Bronchial epithelial cell (primary cell): ENCODE measurements at regions not wholly inside any gene's neighbourhood (a gene's known extent, or its start where the extent isn't known, plus 50 kb on each side); places are given as distances from the start of the nearest gene placed in this dataset.

Experiments used
- DNase-seq: peaks from one replicate; pipeline ENCODE4 v3.0.0-alpha.2; 2010; ENCODE audit warnings: low read depth
- FAIRE-seq: peaks from 2 replicates; lab custom pipeline; 2011; peaks lifted over from hg19 to GRCh38; lab: Jason Lieb, UNC
- H3K27me3 ChIP-seq: 2 replicates; pipeline ENCODE4 v1.5.1; 2011; ENCODE audit warnings: low read length; ENCODE audit not compliant: control insufficient read depth, insufficient read depth
- H3K36me3 ChIP-seq: 2 replicates; pipeline ENCODE4 v1.5.1; 2011; ENCODE audit warnings: low read length; ENCODE audit not compliant: control insufficient read depth, insufficient read depth
- H3K4me3 ChIP-seq: 2 replicates; pipeline ENCODE4 v1.5.1; 2011; ENCODE audit warnings: mild to moderate bottlenecking, low read depth, low read length, control low read depth
- CTCF ChIP-seq: IDR thresholded peaks from 2 replicates; pipeline ENCODE4 v1.5.1; 2011; ENCODE audit warnings: mild to moderate bottlenecking, moderate library complexity, low read length, control low read depth, inconsistent platforms; ENCODE audit not compliant: insufficient read depth, severe bottlenecking

DNA sequence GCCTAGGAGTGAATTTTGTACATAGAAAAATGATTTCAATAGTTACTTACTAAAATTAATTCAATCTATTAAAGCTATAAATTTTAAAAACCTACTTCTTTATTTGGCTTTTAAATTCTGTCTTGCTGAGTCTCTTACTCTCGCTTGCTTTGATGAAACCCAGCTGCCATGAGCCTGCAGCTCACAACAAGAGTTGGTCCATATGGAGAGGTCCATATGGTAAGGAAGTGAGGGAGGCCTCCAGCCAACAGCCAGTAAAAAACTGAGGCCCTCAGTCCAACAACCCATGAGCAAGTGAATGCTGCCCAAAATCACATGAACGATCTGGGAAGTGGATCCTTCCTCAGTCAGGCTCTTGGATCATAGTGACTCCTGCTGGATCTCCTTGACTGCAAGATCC lies 89.9 kb upstream of the CXADR start:
- no peak for FAIRE-seq
- H3K4me3 ChIP-seq = no peak overlapping the region
- TF ChIP-seq CTCF = no peak
- H3K27me3 ChIP-seq = no peaks in the 10 kb centered on the region
- H3K36me3 ChIP-seq = no peaks in the 10 kb centered on the region
- DNase-seq = no peak

GRCh38 chr21:17427157-17427556 lies 85.7 kb upstream of the CXADR start:
- Histone ChIP-seq H3K27me3 (no peaks in the 10 kb centered on the region), H3K36me3 (no peaks in the 10 kb centered on the region), H3K4me3 (no peak overlapping the region)
- FAIRE-seq (no peak), DNase-seq (no peak)
- no peak for TF ChIP-seq CTCF

GRCh38 chr21:17427831-17428483 lies 84.9 kb upstream of the CXADR start:
- TF ChIP-seq CTCF = no peak
- no peak overlapping the region for H3K4me3 ChIP-seq
- no peak for DNase-seq
- H3K27me3 ChIP-seq = no peaks in the 10 kb centered on the region
- no peak for FAIRE-seq
- no peaks in the 10 kb centered on the region for H3K36me3 ChIP-seq

GRCh38 chr21:17428484-17428869 lies 84.4 kb upstream of the CXADR start:
- H3K4me3 ChIP-seq = no peak overlapping the region

DNA sequence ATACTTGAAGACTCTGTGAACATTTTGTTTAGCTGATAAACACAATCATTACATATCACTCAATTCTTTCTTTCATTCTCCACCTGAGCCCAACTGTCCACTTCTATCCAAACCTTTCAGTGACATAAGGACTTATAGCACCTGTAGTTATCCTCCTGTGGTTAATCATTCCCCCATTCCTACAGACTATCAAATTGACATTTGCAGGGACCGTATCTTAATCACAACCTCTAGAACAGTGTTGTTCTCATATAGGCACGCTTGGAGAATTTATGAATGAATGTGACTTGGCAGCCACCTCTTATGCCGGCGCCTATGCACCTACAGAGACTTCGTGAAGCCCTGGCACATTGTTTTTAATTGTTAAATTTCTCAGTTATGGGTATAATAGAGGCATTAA lies 83.9 kb upstream of the CXADR start:
- TF ChIP-seq CTCF = no peak
- no peak overlapping the region for H3K4me3 ChIP-seq
- H3K36me3 ChIP-seq = no peaks in the 10 kb centered on the region
- no peak for FAIRE-seq
- no peak for DNase-seq
- no peaks in the 10 kb centered on the region for H3K27me3 ChIP-seq

More at GRCh38 chr21:17428484-17428869, 84.4 kb upstream of the CXADR start:
- TF ChIP-seq CTCF = no peak
- FAIRE-seq (no peak), DNase-seq (no peak)
- no peaks in the 10 kb centered on the region for H3K36me3 ChIP-seq
- no peaks in the 10 kb centered on the region for H3K27me3 ChIP-seq

GRCh38 chr21:17429936-17430335 lies 82.9 kb upstream of the CXADR start:
- FAIRE-seq (no peak), DNase-seq (no peak)
- H3K4me3 ChIP-seq = no peak overlapping the region
- TF ChIP-seq CTCF = no peak
- no peaks in the 10 kb centered on the region for H3K36me3 ChIP-seq
- no peaks in the 10 kb centered on the region for H3K27me3 ChIP-seq
